Stimulated activated CD8-positive, alpha-beta memory T cell treated with anti-CD3 and anti-CD28 coated beads, Interleukin-7, amount 100 ng/mL, for 1 hour (primary cell): ENCODE measurements at regions not wholly inside any gene's neighbourhood (a gene's known extent, or its start where the extent isn't known, plus 50 kb on each side); places are given as distances from the start of the nearest gene placed in this dataset.

Source experiments
- DNase-seq, 2 donors: peaks; one replicate each; pipeline ENCODE4 v3.0.0-alpha.2; 2020; ENCODE audit warnings: low read depth in 2 of 2

DNA sequence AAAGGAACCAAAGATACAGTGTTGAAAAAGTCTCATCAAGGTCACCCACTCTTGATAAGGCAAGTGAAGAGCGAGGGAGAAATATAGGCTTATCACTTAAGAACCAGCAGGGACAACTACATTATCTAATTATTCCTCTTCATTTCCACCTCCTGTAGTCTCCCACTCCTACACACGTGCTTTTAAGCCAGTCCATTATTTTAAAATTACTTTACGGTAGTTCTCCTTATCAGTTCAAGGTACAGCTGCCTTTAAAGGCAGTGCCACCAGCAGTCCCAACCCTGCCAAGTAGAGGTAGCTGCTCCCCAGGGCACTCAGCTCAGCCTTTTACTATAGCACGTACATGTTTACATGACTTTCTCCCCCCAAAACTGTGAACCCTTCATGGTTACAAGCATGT is 161.5 kb upstream of the BLID start:
- DNase-seq = no peak

DNA sequence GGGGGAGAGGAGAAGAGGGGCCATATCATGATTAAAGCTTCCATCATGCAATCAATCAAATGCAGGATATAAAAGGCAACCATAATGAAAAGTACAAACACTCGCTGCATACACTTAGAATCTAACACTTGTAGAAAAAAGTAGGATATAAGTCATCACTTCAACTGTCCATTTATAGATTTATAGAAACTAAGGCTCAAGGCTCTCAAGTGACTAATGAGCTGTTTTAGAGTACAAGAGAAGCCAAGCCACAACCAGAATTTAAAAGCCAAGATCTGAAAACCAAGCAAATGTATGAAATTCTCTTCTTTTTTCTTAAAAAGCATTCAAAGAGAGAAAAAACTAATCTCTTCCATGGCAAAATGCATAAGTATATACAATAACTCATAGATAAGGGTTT is 160.2 kb upstream of the BLID start:
- DNase-seq = no peak

DNA sequence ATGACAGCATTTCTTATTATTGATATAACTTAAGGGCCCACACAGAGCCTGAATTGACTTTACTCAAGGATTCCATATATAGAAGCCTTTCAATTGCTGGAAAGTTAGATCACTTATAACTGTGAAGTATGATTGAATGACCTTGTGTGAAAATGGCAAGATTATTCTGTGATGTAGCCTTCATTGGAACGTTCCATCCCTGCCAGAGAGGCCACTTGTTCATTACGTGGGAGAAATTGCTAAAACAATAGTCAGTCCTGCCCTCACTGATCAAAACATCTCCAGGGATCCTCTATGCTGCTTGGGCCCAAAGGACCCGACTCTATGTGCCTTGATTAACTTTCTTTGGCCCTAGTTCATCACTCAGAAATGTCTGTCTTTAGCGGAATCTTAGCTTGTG is 159.5 kb upstream of the BLID start:
- no peak for DNase-seq

DNA sequence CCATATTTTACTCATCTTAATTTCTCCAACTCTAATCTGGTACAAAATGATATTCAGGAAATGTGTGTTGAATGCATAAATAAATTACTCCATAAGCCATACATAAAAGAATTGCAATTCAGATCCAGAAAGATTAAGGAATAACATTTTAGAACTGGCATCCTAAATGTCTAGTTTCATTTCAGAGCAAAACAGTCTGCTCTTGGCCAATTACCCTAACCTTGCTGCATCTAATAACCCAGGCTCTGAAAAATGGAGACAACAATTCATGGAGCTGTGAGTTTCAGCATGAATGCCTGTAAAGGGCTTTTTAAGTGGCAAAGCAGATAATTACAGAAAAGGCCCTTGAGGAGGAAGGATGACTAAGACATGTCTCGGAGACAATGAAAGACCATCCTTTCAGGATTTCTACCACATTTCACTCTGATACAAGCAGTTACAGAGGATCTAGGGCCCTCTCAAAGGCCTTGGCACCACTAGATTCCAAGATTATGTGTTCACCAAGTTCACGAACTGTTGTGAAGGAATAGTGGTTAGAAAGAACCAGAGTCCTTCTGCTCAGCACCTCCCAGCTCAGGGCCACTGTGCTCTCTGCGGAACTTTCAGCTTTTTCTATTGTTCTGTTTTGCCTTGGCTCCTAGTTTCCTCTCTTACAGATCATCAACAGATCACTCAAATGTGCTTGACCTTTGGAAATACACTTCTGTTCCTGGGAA is 157.6 kb upstream of the BLID start:
- no peak for DNase-seq

DNA sequence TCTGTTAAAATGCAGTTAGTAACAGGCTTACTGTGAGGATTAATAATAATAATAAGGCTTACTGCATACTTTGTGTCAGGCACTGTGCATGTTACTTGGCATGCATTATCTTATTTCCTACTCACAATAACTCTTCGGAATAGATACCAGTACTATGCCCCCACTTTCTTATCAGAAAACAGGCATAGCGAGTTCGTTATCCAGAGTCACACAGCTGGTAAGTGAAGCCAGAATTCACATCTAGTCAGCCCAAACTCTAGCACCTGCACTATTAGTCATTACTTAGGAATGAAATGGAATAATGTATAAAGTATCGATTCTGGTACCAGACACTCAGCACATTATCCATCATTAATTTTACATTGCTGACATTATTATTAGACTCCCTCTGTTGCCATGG is 155.7 kb upstream of the BLID start:
- no peak for DNase-seq

DNA sequence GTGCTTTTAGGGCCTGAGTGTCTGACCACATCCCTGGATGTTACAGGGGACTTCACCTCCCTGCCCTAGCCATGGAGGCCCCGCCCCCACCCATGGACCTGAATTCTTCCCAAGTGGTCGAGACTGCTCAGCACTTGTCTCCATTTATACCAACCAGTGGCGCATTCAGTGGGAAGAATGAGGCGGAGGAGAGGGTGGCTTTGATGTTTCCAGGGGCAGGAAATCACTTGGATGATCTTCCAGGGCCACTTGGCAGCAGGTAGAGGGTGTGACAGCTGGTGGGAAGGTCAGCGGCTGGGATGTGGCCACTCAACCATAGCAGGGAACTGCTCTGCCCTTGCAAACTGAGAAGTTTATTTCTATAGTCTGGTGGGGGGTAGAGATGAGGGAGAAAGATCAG is 155.1 kb upstream of the BLID start:
- DNase-seq = no peak

DNA sequence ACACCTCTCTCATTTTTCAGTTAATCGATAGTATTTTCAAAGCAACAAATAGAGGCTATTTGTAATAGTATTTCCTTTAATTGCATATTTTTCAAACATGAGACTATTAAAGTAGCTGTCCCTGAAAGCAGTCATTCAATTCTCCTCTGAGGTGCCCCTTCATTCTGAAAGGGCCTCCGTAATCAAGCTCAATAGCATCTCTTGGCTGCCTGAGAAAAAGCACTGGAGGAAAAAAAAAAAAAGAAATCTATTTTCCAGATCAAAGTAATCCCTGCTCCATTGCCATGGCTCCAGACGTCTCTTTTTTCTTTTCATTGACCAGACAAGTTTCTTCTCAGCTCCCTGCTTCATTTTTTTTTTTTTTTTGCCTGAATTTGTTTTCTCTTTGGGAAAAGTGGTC is 154.5 kb upstream of the BLID start:
- DNase-seq = no peak

DNA sequence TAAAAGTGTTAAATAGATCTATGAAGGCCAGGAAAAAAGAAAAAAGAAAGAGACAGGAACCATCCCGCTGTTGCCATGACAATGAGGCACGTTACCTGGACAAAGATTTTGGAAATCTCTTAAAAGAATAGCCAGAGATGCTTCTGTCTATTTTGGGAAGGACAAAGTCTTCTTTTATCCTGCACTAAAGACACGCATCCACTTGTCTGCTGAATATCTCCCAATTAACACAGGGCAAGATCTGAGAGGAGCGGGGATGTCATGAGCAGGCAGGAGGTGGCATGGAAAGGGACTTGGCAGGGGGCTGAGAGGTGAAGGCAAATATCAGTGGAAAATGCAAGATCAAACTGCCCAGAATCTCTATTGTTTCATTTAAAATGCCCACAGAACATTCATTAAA is 153.8 kb upstream of the BLID start:
- DNase-seq = no peak

DNA sequence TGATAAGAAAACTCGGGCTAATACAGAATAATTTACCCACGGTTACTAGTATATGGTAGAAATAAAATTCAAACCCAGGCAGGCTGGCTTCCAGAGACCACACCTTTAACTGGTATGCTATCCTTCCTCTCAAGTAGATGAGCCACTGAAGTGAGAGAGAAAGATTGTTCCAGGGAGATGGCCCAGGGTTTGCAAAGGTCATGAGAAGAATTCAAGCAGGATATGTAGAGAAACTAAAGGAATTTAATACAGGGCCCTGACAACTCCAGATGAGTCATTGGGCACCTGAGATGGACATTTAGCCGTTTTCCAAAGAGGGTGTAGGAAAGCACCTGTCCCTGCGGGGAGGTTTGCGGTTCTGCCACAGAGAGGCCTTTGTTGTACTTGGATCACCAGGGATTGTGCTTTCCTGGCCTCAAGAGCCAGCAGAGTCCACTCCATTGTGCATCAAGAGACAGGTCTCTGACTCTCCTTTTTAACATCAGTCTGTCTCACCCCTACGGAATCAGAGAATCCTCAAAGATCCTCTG is 152.7 kb upstream of the BLID start:
- DNase-seq = no peak

DNA sequence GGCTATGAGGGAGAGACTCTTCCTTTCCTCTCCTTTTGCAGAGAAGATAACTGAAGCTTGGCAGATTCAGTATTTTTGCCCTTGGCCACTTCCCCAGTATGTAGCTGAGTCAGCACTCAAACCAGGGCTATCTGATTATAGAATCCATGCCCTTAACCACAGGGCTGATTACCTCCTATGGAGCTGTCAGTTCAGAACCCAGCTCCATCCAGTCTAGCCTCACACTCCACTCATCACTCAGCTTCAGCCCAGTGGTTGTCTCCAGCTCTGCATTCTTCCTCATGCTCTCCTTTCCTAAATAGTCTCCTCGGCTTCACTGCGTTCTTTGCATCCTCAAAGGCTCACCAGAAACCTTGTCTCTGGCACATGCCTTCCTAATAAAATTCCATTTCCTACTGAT is 151.6 kb upstream of the BLID start:
- DNase-seq = no peak

DNA sequence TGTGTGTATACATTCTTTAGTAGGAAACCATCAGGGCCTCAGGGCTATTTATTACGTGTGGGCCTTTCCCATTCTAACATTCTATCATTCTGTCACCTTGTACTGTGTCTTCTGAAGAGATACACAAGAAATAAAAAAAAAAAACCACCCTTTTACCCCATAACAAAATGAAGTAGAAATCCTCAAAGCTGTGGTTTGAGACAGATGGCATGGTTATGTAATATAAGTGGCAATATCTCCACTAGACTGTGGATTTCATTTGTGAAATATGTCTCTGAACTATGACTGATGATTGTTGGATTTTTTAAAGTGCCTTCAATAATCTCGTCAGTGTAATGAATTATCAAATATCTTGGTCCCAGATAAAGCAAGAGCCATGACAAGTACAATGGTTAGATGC is 150.0 kb upstream of the BLID start:
- DNase-seq = no peak

DNA sequence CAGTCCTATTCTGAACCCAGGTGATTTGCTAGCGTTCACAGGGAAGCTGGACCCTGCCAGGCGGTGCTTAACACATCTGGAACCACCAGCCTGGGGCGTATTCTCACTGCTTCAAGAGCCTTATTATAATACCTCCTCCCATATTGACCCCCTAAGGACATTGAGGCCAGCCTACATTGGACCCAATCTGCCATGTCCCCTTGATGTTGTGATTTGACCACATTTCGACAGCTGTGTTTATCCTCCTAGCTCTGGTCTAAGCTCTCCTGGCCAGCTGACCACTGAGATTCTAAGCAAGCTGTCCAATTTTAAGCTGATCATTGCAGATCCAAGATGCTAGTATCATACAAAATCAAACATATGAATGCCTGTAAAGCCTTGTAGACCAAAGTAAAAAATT is 148.1 kb upstream of the BLID start:
- no peak for DNase-seq

DNA sequence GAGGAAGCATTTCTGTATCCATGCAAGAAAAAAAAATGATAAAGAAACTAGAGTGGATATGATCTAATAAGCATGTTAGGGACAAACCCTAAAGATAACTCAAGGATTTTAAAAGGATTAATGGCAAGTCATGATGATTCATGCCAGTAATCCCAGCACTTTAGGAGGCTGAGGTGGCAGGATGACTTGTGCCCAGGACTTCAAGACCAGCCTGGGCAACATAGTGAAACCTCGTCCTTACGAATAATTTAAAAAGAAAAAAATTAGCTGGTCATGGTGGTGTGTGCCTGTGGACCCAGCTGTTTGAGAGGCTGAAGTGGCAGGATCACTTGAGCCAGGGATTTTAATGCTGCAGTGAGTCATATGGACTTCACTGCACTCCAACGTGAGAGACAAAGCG is 145.5 kb upstream of the BLID start:
- DNase-seq = no peak

DNA sequence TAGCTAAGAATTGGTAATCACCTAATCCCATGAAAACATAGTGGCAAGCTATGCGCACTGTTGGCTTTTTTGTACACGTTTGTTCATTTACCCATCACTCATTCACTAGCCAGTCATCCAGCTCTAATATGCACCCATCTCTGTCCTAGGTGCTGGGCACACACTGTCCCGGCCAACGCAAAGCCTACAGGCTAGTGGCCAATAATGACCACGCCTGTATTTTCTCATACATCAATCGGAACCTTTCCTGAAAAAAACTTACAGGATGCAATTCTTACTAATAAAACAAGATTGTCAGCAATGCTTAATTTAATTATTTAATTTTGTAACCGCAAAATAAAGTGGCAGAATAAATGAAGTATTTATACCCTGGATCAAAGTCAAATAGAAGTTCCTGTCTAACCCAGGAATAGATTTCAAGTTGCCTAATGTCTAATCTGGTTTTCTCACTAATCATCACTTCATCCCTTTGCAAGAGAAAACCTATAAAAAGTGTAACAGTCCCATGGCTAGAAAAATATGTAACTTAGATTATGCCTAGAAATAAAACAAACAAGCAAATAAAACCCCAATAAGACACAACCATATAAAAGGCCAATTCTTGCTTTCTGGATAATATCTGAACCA is 143.3 kb upstream of the BLID start:
- DNase-seq = no peak

DNA sequence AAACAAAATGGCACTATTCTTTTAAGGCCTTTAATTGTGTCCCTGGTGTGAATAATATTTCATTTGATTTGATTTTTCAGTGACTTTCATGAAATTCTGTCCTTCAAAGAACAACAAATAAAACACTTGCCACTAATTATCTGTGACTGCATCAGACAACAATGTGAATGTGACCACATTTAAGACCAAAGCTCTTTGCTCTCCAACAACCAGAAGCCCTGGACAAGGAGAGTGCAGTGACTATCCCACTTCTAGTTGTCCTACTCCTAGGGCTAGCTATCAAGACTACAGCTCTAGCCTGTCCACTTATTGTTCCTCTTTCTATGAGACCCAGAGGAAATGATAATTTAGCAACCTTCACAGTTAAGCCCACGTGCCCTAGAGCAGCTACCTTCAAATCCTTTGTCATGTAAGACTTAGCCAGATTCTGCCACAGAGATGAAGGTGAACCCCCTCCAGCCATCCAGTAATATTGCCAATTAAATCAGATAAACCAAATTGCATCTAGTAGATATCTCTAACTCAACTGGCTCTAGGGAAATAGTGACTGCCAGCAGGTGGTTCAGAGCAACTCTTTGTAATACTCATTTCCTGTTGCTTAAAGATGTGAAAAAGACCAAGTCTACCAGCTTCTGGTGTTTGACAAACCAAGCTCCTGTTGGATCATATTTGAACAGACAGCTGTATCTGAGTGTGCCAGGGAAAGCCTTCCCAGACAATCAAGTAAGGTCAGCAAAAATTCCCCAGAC is 142.6 kb upstream of the BLID start:
- no peak for DNase-seq

DNA sequence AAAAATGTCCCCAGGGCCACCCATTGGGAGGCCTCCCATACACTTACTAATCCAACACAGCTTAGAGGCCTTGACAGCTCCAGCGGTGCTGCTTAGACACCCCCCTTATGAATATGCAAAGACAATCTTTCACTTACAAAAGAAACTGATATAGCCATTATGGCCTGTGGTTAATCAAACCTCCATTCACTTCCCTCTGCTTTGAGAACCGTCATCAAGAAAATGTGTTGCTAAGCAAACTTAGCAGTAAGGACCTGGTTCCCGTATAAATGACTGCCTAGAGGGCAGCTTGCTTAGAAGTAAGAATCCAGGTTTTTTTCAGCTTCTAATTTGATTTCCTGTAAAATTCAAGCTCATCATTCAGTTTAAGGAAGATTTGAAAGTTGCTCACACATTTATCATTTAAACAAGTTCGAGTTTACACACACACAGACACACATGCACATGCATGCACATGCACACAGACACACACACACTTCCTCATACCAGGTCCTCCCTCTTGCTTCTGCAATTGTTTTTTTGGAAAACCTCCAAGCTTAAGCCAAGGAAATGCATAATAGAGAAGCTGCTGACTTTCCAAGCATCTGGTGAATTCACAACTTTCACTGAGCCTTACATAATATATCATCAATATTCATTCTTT is 137.7 kb upstream of the BLID start:
- DNase-seq = no peak

DNA sequence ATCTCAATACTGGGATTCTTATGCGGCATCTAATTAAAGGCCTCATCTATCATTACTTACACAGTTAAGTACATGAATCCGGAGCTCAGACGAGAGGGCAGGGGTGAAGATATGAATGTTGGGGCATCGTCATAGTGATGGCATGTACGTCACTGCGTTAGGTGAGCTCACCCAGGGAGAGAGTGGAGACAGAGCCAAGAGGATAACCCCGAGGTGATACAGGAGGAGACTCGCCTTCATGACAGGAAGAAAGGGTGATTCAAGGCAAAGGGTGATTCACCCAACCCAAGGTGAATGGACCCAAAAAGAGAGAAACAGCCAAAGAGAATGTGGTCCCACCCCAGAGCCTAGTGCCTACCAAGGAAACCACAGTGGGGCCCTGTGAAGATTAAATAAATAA is 132.9 kb upstream of the BLID start:
- no peak for DNase-seq

DNA sequence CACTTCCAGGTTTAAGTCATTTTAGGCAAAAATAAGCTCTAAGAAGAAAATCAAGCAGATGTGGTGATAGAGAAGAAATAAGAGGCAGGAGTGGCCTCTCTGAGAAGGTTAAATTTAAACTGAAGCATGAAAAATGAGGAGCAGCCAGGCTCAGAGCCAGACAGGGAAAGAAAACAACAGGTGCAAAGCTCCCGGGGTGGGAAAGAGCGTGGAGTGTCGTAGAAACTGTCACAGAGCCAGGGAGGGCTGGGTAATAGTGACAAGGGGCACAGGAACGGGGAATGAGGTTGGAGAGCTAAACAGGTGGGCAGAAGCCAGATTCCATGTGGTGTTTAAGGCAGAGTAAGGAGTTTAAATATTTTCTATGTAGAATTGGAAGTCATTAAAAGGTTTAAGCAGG is 132.1 kb upstream of the BLID start:
- DNase-seq = no peak

DNA sequence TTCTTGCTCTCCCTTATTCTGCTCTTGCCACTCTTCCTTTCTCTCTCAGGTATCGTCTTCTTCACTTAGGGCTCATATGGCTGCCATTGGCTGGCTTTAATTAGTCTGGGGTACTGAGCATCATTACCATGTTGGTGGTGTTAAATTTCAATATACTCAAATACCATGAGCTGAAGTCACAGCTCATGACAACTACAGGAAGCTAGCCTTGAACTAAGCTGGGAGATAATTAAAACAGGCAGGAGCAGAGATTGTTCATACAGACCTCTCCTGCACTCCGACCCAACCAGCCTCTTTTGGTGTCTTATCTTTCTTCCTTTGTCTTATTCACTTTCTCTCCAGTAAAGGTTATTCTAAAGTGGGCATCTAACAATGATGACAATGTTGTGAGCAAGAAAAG is 130.9 kb upstream of the BLID start:
- DNase-seq = no peak

DNA sequence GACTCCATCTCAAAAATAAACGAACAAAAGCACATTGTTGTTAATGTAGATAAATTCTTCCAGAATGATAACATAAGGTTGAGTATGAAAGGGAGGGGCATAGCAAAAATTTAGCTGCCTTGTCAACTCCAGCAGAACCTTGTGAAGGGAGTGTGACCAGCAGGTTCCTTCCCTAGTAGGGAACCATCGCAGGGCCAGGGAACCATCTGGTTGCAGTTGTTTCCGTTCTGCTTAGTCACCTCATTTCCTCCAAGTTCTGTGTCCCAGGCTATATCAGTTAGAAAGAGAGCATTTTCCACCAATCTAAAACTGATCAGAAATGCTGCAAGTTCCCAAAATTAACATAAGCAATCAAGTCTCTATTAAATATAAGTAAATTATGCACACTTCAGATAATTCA is 126.7 kb upstream of the BLID start:
- DNase-seq = no peak

DNA sequence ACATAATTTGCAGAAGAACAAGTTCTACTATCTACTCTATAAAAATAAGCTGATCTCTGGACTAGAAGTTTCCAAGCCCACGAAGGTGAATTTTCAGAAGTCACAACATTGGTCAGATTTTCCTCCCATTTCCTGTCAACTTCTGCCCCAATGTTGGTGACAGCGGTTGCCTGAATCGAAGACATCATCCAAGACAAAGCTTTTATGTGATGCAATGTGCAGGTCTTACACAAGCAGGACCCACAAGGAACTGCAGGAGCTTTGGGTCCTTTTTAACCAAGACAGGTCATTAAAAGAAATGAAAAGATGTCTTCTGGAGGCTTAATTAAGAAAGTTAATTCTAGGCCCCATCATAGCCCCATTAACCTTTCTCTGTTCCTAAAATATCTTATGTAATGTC is 125.6 kb upstream of the BLID start:
- no peak for DNase-seq

DNA sequence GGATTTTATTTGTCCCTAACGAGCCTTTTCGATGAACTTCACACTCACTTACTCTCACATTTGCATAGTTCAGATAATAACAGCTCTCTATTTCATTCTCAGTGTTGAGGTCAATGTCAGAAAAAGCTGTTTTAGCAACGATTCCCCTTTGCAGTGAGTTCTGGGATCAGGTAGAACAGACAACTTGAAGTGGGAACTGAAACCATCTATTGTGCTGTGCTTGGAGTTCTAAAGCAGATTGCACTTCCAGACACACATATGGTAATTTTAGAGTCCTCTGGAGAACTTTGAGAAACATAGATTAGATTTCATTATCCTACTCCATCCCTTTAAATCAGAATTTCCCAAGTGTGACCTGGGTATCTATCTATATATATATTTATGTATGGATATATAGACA is 124.6 kb upstream of the BLID start:
- DNase-seq = no peak

DNA sequence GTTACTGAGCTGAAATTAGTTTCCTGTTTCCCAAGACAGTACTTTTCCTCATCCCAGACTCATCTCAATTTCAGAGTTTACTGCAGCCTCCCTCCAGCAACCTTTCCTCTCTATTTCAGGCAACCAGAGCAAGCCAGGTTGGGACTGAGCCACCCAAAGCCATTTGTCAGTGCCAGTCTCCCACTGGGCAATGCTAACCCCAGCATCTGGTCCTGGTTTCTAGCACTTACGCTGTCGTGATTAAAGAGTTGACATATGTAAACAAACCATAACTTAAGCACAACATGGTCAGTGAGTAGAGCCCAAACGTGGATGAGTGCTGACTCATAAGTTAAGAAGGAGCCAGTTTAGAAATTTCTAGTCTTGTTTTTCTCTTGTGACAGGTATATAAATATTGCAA is 119.6 kb upstream of the BLID start:
- no peak for DNase-seq
